Gastroesophageal sphincter (tissue), 3 donors: ENCODE measurements at regions not wholly inside any gene's neighbourhood (a gene's known extent, or its start where the extent isn't known, plus 50 kb on each side); places are given as distances from the start of the nearest gene placed in this dataset.

Experiments used
- POLR2AphosphoS5 ChIP-seq: sonication (generic); formaldehyde crosslinking; IDR thresholded peaks from one replicate; pipeline ENCODE4 v1.6.1; 2017; ENCODE audit warnings: antibody characterized with exemption
- TF ChIP-seq, protein P1 (sequence below), 4 experiments: fragments of 200-600 bp in 2 of 4; fragments of 450-650 bp in 2 of 4; sonication (generic) in 1 of 4; IDR thresholded peaks; one replicate each; pipeline ENCODE4 v1.5.1; 2017 to 2019; ENCODE audit warnings: antibody characterized with exemption in 4 of 4, mild to moderate bottlenecking in 2 of 4, moderate library complexity in 2 of 4

DNA sequence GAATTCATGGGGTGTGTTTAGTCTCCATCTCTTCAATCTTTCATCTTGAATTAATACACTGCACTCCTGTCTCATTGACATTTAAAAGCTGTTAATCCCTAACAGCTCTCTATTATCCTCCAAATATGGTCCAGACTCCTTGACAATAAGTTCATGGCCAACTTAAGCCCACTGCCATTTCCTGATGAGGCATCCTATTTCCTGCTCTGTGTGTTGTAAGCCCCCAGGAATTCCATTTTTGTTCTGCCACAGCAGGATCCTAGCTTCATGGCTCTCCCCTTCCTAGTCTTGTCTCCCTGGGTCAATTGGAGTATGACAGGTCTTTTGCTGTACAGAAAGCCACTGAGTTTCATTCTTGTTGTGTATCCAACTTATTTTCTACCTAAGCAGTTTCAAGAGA is 218.8 kb downstream of the OTUD1 start:
- TF ChIP-seq, protein P1, sequence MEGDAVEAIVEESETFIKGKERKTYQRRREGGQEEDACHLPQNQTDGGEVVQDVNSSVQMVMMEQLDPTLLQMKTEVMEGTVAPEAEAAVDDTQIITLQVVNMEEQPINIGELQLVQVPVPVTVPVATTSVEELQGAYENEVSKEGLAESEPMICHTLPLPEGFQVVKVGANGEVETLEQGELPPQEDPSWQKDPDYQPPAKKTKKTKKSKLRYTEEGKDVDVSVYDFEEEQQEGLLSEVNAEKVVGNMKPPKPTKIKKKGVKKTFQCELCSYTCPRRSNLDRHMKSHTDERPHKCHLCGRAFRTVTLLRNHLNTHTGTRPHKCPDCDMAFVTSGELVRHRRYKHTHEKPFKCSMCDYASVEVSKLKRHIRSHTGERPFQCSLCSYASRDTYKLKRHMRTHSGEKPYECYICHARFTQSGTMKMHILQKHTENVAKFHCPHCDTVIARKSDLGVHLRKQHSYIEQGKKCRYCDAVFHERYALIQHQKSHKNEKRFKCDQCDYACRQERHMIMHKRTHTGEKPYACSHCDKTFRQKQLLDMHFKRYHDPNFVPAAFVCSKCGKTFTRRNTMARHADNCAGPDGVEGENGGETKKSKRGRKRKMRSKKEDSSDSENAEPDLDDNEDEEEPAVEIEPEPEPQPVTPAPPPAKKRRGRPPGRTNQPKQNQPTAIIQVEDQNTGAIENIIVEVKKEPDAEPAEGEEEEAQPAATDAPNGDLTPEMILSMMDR (IDR thresholded peaks at IDR 0.05), result no peak
- no peak for TF ChIP-seq POLR2AphosphoS5
